ENCODE measurements at regions not wholly inside any gene's neighbourhood (a gene's known extent, or its start where the extent isn't known, plus 50 kb on each side); places are given as distances from the start of the nearest gene placed in this dataset.
"Not testable (repeated sequence)": the region's sequence is repeated elsewhere in the genome, so short reads cannot be mapped to it uniquely, and the experiment has no call there.

DNA sequence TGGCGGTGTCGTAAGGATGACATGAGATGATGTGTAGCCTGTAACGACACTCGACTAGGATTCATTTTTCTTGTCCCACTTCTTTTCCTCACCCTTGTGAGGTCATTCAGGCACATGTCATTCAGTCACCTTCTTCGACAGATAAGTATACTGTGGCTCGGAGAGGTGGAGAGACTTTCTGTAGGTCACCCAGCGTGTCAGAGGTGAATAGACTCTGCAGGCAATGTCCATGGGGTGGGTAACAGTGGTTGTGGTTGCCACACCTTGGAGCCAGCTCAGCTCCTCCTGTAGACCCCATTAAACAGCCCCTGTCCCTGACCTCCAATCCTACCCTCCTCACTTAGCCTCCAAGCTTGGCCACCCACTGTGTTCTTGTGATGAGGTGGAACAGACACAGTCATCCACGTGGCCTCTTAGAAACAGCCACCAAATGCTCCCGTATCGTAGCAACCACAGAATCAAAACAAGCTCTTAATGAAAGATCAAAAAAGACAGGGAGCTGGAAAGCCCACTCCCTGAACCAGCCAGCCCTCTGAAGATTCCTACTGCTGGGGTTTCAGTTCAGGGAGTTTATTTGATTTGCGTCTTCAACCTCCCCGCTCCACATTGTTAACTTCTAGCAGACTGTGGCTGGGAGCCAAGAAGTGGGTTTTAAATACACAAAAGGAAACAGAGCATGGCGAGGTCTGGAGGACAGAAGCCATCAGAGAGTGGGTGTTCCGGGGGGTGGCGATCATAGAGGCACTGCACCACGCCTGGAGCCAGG lies 89.0 kb upstream of the GRK3 start:
- DNase-seq = no peak
- intact Hi-C loops (cut with DNase I) = no loop called here

- intact Hi-C loops (cut with DNase I) = no loop called here
- DNase-seq = no peak
These were observed 87.1 kb upstream of the GRK3 start for GRCh38 chr22:25477358-25477757.

DNA sequence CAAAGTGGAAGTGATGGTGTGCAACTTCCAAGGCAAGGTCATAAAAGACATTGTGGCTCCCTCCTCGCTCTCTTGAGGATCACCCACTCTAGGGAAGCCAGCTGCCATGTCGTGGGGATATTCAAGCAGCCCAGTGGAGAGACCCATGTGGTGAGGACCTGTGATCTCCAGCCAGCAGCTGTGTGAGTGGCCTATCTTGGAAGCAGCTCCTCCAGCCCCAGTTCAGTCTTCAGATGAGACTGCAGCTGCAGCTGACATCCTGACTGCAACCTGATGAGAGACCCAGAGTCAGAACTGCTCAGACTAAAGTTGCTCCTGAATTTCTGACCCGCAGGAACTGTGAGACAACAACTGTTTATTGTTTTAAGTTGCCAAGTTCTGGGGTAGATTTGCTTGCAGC lies 86.4 kb upstream of the GRK3 start:
- DNase-seq = no peak
- intact Hi-C loops (cut with DNase I) = no loop called here

DNA sequence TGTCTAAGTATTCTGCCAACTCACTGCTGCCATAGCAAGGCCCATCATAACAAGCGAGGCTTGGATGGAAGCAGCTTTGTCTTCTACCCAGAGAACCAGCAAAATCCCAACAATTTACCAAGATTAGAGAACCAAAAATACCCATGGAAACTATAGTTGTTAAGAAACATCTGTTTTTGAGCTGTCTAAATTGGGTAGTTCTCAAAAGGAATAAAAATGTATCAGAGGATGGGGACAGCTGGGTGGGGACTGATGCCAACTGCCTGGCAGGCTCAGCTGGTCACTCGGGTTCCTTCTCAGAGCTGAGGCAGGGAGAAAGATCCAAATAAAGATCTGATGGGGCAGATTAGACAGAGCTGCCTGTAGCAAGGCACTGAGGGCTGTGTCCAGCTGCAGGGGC lies 85.9 kb upstream of the GRK3 start:
- peak in 8 of 10 donors; percentile 16 to 91 (median 56) for DNase-seq
- intact Hi-C loops (cut with DNase I) = no loop called here

DNA sequence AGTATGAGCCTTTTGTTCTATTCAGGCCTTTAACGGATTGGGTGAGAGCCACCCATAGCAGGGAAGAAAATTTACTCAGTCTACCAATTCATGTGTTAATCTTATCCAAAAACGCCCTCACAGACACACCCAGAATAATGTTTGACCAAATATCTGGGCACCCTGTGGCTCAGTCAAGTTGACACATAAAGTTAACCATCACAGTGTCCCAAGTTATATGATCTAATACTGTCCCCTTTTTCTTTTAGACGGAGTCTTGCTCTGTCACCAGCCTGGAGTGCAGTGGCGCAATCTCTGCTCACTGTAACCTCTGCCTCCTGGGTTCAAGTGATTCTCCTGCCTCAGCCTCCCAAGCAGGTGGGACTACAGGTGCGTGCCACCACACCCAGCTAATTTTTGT lies 83.6 kb upstream of the GRK3 start:
- DNase-seq; intact Hi-C loops (cut with DNase I): not testable (repeated sequence)

GRCh38 chr22:25482091-25482760 lies 82.2 kb upstream of the GRK3 start:
- DNase-seq = no peak
- intact Hi-C loops (cut with DNase I) = no loop called here

DNA sequence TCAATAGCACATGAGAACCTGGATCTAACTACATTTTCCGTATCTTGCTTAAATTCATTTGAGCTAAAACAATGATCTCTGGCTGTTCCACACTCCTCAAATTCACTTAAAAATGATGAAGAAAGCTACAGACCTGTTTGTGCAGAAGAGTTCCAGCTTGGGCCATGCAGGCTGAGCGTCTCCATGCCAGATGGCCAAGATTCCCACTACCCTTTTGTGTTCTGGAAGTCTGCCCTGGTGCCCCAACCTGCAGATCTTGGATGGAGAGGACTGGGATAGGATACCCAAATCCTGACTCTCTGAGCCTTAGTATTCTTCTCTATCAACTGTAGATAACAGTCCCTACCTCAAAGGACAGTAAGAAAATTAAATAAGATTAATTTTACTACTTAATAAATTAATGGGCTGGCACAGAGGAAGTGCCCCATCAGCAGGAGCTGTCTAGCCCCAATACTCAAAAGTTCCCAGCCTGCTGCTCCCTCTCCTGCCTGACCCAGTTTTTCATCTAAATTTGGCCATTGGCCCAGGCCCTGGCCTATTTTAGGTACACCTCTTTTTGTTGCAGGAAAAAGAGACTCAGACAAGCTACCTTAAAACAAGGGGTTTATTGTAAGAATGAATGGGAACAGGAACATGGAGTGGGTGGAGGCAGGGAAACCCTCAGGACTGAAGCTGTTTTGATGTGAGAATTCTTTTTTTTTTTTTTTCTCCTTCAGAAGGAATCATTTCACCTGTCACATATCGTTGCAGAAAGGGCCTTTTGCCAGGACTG lies 81.4 kb upstream of the GRK3 start:
- intact Hi-C loops (cut with DNase I) = no loop called here

DNA sequence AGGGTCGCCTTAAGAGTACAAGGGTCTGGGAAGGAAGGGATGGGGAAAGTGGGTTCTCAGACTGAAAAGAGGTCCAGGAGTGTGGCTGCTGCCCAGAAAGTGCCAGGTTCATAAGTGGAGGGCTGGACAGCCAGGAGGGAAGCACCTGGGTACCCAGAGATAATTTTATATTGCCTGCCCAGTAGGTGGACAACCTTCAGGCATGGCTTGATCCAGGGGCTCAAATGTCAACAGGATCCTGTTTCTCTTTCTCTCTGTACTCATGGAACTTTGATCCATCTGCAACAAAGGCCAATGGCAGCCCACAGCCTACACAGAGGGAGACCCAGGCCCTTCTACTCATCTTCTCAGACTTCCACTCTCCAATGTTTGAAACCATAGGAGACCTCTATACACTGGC lies 80.5 kb upstream of the GRK3 start:
- DNase-seq = no peak
- intact Hi-C loops (cut with DNase I) = no loop called here

More for the DNA sequence above, 81.4 kb upstream of the GRK3 start:
- peak in 3 of 10 donors; percentile 40 to 50 (median 48) for DNase-seq

DNA sequence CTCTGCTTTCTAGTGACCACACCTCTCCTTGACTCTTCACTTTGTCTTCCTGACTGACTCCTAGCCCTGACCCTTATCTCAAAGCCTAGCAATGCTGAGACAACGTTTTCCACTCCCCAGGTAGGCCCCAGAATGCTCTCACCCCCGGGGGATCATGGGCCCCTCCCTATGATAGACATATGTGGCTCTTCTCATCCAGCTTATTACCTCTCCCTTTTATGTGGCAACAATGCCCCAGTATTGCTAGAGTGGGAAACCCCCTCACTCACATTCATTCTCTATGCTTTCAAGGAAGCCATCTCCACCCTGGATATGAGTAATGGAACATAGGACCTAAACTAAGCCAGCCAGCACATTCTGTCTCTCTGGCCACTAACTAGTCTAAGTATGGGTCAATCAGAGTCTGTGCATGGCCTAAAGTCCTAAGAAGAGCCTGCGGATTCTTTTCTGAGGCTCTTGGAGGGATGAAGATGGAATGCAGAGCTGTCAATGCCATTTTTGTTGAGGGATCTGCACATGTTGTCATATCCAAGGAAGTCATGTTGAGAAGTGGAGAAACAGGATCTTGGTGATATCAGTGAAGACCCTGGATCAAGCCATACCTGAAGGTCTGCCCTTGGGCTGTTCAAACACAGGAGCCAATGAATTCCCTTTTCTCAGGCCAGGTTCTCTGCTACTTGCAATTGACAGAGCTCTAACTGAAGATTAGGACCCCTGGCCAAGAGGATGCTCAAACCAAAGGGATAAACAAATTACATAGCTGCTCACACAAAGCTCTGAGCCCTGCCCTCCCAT lies 79.8 kb upstream of the GRK3 start:
- DNase-seq = no peak
- intact Hi-C loops (cut with DNase I) = no loop called here

- intact Hi-C loops (cut with DNase I) = no loop called here
- no peak for DNase-seq
These were observed 78.6 kb upstream of the GRK3 start for GRCh38 chr22:25485626-25486545.

- intact Hi-C loops (cut with DNase I) = no loop called here
- no peak for DNase-seq
These were observed 77.0 kb upstream of the GRK3 start for GRCh38 chr22:25487508-25487907.

DNA sequence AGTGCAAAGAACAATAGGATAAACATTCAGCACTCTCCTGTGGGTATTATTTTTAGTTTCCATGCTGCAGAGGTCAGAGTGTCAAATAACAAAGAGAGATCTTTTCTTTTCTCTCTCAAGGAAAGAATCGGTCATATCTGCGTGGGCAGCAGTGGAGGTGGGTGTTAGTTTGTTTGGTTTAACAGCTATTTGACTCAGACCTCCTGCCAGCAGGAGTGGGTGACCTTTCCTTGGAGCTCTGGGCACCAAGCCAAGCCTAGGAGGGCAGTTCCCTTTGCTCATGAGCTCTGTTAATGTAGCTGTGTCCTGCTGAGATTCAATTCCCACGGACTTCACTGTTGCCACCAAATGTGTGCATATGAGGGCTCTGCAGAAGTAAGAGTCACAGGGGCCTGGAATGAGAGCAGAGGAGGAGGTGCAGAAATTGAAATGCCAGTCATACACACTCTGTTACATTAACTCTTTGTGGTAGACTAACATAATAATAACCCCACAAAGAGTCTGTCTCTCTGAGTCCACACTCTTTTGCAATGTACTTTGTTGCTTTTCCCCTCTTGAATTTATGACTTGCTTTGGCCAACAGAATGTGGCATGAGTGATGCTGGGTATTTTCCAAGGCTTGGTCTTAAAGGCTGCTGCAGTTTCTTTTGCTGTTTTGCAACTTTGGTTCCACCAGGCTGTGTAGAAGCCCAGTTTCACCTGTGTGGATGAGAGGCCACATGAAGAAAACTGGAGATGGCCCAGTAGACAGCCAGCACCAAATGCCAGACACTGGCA lies 76.0 kb upstream of the GRK3 start:
- intact Hi-C loops (cut with DNase I) = no loop called here
- DNase-seq = peak in 1 of 10 donors; percentile 23

DNA sequence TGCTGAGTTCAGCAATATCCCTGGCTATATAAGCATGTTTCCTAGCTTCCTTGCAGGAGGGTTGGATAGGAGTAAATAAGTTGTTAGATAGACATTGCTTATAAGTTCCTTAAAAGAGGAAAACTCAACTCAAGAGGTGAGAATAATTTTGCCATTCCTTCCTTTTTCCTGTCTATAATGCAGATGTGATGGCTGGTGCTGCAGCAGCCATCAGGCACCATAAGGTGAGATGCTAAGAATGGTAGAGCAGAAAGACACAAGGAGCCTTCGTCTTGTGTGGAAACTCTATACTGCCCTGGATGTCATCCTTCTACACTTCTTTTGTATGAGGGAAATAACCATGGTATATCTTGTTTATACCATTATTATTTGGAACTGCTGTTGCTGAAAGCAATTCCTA lies 74.5 kb upstream of the GRK3 start:
- intact Hi-C loops (cut with DNase I) = no loop called here
- no peak for DNase-seq

DNA sequence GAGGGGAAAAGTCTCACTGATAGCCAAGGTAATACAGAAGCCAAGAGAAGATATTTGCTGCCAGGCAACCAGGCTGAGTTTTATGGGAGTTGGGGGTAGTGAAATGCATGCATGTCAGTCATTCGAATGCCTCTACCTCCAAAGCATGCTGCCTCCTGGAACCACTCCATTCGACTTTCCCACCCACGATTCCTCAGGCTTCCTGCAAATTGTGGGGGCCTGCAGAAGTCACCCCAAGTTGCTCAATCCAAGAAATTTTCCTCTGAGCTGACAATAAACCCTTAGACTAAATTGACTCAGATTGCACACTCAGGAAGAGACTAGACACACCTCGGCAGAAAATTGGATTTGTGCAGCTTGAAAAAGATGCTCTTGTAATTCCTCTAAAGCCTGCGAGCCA lies 73.6 kb upstream of the GRK3 start:
- intact Hi-C loops (cut with DNase I) = no loop called here

GRCh38 chr22:25492162-25492561 lies 72.3 kb upstream of the GRK3 start:
- DNase-seq = no peak
- intact Hi-C loops (cut with DNase I) = no loop called here

More for the DNA sequence above, 73.6 kb upstream of the GRK3 start:
- DNase-seq = peak in 1 of 10 donors; percentile 17

- intact Hi-C loops (cut with DNase I) = no loop called here
- DNase-seq = peak in 9 of 10 donors; percentile 25 to 93 (median 68)
These were observed 71.4 kb upstream of the GRK3 start for GRCh38 chr22:25492841-25493734.

- intact Hi-C loops (cut with DNase I) = no loop called here
These were observed 70.7 kb upstream of the GRK3 start for GRCh38 chr22:25493794-25494193.

GRCh38 chr22:25494774-25495173 lies 69.7 kb upstream of the GRK3 start:
- intact Hi-C loops (cut with DNase I) = no loop called here

More at GRCh38 chr22:25493794-25494193, 70.7 kb upstream of the GRK3 start:
- peak in 1 of 10 donors; percentile 70 for DNase-seq

More at GRCh38 chr22:25494774-25495173, 69.7 kb upstream of the GRK3 start:
- DNase-seq = no peak

Measured in posterior cingulate gyrus (tissue), 11 donors.